ENCODE measurements at regions not wholly inside any gene's neighbourhood (a gene's known extent, or its start where the extent isn't known, plus 50 kb on each side); places are given as distances from the start of the nearest gene placed in this dataset.

- Histone ChIP-seq H3K9me3 (ENCODE audit: control insufficient read depth, insufficient read depth, low read length) (no peaks in the 10 kb centered on the region), H2BK120ac (ENCODE audit: low read depth, low read length) (no peak overlapping the region), H2AFZ (replicated peaks; ENCODE audit: low read length, poor library complexity) (peak overlapping the region; percentile 68), H2AK5ac (ENCODE audit: low read depth, low read length) (no peak overlapping the region), H3K4me2 (ENCODE audit: low read depth, low read length) (no peak overlapping the region), H3K9ac (ENCODE audit: low read depth, low read length) (no peak overlapping the region), H3K27me3 (ENCODE audit: control insufficient read depth, insufficient read depth, low read length) (peaks cover 2% of the 10 kb centered on the region), H3K4ac (ENCODE audit: low read depth, low read length) (no peak overlapping the region), H4K20me1 (ENCODE audit: insufficient read depth, low read length) (no peaks in the 10 kb centered on the region), H3K56ac (ENCODE audit: extremely low read depth, insufficient read depth, low read length) (no peak overlapping the region), H3K4me1 (ENCODE audit: control insufficient read depth, insufficient read depth, low read length) (peaks cover 2% of the 10 kb centered on the region; the same call in 1 of the 2 replicates), H2BK20ac (ENCODE audit: low read depth, low read length) (no peak overlapping the region), H3K14ac (replicated peaks; ENCODE audit: low read depth, low read length) (no peak overlapping the region), H3K4me3 (ENCODE audit: insufficient read depth, low read depth, low read length) (no peak overlapping the region), H3K79me1 (ENCODE audit: low read depth in 1 of 2, low read length in 2 of 2) (no peaks in the 10 kb centered on the region), H2AK9ac (replicated peaks; ENCODE audit: low read depth, low read length, poor library complexity) (no peak overlapping the region), H3K27ac (ENCODE audit: insufficient read depth, low read length) (no peak overlapping the region), H4K5ac (ENCODE audit: low read depth, low read length) (no peak overlapping the region), H3K9me1 (ENCODE audit: insufficient read depth, low read length) (no peaks in the 10 kb centered on the region), H3K23ac (ENCODE audit: low read depth, low read length) (no peak overlapping the region), H2BK5ac (ENCODE audit: low read depth, low read length, poor library complexity, severe bottlenecking) (no peak overlapping the region), H3K18ac (ENCODE audit: low read depth, low read length) (no peak overlapping the region), H4K91ac (ENCODE audit: insufficient read depth, low read depth, low read length) (no peak overlapping the region), H4K8ac (ENCODE audit: low read depth in 2 of 2, low read length in 2 of 2) (no peak overlapping the region), H2BK15ac (ENCODE audit: low read depth, low read length) (no peak overlapping the region), H3K36me3 (ENCODE audit: control insufficient read depth, insufficient read depth, low read length) (no peaks in the 10 kb centered on the region)
- ATAC-seq (ENCODE audit: low read depth) (no peak), DNase-seq (no peak)
- ChIA-PET CTCF (interaction anchor here (0.6 kb wide), 1 partner anchor 16 kb away, joined by 10 read pairs; no protein-coding TSS in a partner anchor), POLR2A (ENCODE audit: unreplicated experiment) (interaction anchor here (0.7 kb wide), 1 partner anchor 11 kb away, joined by 8 read pairs; no protein-coding TSS in a partner anchor)
- TF ChIP-seq CHD1 (IDR thresholded peaks at IDR 0.05; ENCODE audit: low read depth, low read length) = no peak
- no peak for TF ChIP-seq SMC3 (IDR thresholded peaks at IDR 0.05; ENCODE audit: low read depth, low read length)
- no peak for TF ChIP-seq NFE2L2 (IDR thresholded peaks at IDR 0.05; ENCODE audit: low read depth, low read length)
- TF ChIP-seq BHLHE40 (IDR thresholded peaks at IDR 0.05; ENCODE audit: low read depth, low read length) = no peak
- TF ChIP-seq RCOR1 (IDR thresholded peaks at IDR 0.05; ENCODE audit: insufficient replicate concordance, low read length) = no peak
- TF ChIP-seq MAFK (IDR thresholded peaks at IDR 0.05; ENCODE audit: low read depth, low read length) = no peak
- in situ Hi-C loops (cut with MboI; ENCODE audit: low sequenced_read_pairs) = no loop called here
- BruUV-seq (replicated peaks) = no TSS peak
- no CpG with 5 or more reads among the region's 2 CpGs for WGBS, 2 experiments (ENCODE audit: extremely low coverage in 2 of 2, insufficient read length in 1 of 2)
- intact Hi-C loops (cut with micrococcal nuclease) = no loop called here
- dilution Hi-C loops (cut with HindIII; ENCODE audit: low sequenced_read_pairs, unreplicated experiment) = no loop called here
These were observed 71.2 kb upstream of the MPP7 start for GRCh38 chr10:28374036-28374435.

Data from IMR-90 (cell line).